Nephron progenitor cell (in vitro differentiated cells): ENCODE measurements at regions not wholly inside any gene's neighbourhood (a gene's known extent, or its start where the extent isn't known, plus 50 kb on each side); places are given as distances from the start of the nearest gene placed in this dataset.

ENCODE experiments used
- DNase-seq: peaks from one replicate; pipeline ENCODE4 v3.0.0; 2021
- H3K27ac Mint-ChIP-seq: 2 replicates; pipeline ENCODE4 v1.8.0; 2021; ENCODE audit warnings: mild to moderate bottlenecking, moderate library complexity, mixed read lengths
- H3K27me3 Mint-ChIP-seq: 2 replicates; pipeline ENCODE4 v1.8.0; 2021; ENCODE audit warnings: mild to moderate bottlenecking, low read depth, mixed read lengths; ENCODE audit not compliant: poor library complexity
- H3K36me3 Mint-ChIP-seq: 2 replicates; pipeline ENCODE4 v1.8.0; 2021; ENCODE audit warnings: low read depth, mixed read lengths
- H3K4me1 Mint-ChIP-seq: 2 replicates; pipeline ENCODE4 v1.8.0; 2021; ENCODE audit warnings: mixed read lengths
- H3K4me3 Mint-ChIP-seq: 2 replicates; pipeline ENCODE4 v1.8.0; 2021; ENCODE audit warnings: mild to moderate bottlenecking, moderate library complexity, mixed read lengths
- H3K9me3 Mint-ChIP-seq: 2 replicates; pipeline ENCODE4 v1.8.0; 2021; ENCODE audit warnings: mild to moderate bottlenecking, moderate library complexity, mixed read lengths
- TF ChIP-seq, protein P1 (sequence below): fragments of 200-600 bp; sonication (generic); IDR thresholded peaks from 2 replicates; pipeline ENCODE4 v1.5.0; 2021; ENCODE audit warnings: antibody characterized with exemption

DNA sequence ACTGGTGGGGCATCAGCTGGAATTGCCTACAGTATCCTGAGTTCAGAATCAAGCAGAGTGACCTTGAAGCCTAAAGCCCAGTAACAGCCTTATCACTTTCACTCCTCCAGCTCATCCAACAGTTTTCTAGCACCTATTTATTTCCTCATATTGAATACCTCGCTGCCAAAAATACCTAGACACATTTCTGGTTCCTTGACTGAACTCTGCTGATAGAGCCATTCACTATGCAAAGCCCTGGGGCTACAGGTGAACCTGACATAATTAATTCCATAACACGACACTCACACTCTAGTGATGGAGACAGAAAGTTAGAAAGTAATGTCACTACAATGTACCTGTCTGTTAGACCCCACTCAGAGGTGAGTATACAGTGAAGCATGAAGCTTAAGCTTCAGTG lies 149.0 kb upstream of the STX18 start:
- Mint-ChIP-seq H3K27me3 (peaks cover 12% of the 10 kb centered on the region), H3K36me3 (peaks cover 21% of the 10 kb centered on the region), H3K4me1 (peaks cover 46% of the 10 kb centered on the region), H3K9me3 (peaks cover 4% of the 10 kb centered on the region), H3K27ac (no peak overlapping the region), H3K4me3 (no peak overlapping the region)
- TF ChIP-seq, protein P1, sequence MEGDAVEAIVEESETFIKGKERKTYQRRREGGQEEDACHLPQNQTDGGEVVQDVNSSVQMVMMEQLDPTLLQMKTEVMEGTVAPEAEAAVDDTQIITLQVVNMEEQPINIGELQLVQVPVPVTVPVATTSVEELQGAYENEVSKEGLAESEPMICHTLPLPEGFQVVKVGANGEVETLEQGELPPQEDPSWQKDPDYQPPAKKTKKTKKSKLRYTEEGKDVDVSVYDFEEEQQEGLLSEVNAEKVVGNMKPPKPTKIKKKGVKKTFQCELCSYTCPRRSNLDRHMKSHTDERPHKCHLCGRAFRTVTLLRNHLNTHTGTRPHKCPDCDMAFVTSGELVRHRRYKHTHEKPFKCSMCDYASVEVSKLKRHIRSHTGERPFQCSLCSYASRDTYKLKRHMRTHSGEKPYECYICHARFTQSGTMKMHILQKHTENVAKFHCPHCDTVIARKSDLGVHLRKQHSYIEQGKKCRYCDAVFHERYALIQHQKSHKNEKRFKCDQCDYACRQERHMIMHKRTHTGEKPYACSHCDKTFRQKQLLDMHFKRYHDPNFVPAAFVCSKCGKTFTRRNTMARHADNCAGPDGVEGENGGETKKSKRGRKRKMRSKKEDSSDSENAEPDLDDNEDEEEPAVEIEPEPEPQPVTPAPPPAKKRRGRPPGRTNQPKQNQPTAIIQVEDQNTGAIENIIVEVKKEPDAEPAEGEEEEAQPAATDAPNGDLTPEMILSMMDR = no peak
- no peak for DNase-seq

DNA sequence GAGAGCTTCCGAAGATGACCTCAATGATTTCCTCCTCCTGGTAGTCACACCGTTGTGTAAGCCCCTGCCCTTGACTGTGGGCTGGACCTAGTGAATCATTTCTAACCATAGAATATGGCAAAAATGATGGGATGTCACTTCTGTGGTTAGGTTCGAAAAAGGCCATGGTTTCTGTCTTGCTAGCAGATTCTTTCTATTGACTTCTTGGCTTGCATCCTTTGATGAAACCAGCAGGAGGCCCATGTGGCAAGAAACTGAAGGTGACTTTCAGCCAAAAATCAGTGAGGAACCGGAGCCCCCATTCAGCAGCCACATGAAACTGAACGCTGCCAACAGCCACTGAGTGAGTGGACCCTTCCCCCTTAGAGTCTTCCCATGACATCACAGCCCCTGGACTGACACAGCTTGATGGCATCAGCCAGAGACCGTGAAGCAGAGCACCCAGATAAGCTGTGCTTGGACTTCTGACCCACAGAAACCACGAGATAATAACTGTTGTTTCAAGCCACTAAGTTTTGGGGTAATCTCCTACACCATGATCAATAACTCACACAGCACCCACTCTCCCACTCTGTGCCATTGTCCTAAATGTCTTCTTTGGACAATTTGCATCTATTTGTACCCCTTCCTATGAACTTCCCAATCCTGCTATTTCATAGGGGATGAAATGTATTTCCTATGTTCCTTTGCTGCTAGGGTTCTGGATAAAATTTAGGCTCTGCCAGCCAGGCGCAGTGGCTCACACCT lies 148.0 kb upstream of the STX18 start:
- no peak overlapping the region for H3K4me3 Mint-ChIP-seq
- H3K36me3 Mint-ChIP-seq = peaks cover 21% of the 10 kb centered on the region
- no peak for DNase-seq
- TF ChIP-seq, protein P1 = no peak
- H3K4me1 Mint-ChIP-seq = peaks cover 49% of the 10 kb centered on the region
- peaks cover 4% of the 10 kb centered on the region for H3K9me3 Mint-ChIP-seq
- peaks cover 14% of the 10 kb centered on the region for H3K27me3 Mint-ChIP-seq
- H3K27ac Mint-ChIP-seq = no peak overlapping the region

DNA sequence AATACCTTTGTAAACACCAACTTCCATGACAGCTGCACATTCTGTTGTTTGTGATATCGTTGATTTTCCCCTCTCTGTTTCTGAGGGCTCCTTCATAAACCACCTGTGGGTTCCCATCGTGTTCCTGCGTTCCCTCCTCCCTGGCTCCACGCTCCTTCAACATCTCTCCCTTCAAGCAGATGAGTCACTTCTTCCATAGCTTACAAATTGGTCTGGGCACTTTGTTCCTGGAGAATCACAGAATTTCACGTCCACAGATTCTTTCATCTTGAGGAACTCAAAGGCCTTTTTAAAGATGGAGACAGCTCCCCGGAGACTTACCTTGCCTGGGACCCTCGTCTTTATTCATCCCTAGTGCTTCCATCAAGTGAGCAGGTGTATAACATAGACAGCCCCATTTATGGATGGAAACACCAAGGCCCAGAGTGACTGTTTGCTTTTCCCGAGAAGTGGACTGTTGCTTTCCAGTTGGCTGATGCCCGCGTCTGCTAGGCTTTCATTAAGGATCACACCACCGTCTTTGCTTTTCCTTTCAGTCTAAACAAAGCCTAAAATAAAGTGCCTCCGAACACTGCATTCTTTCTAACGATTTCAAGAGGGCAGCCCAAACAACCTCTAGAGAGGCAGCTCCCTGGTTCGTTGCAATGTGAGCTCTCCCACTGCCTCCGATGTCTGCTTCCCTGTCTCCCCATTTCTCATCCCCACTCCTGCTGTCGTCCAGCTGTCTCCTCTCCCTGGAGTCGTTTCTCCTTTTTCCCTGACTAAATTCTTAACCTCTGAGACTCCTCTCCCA lies 146.3 kb upstream of the STX18 start:
- peaks cover 32% of the 10 kb centered on the region for H3K4me1 Mint-ChIP-seq
- TF ChIP-seq, protein P1 = no peak
- H3K9me3 Mint-ChIP-seq = peaks cover 4% of the 10 kb centered on the region
- peak overlapping the region; percentile 30 for H3K27ac Mint-ChIP-seq
- H3K36me3 Mint-ChIP-seq = peaks cover 25% of the 10 kb centered on the region
- H3K4me3 Mint-ChIP-seq = no peak overlapping the region
- H3K27me3 Mint-ChIP-seq = peaks cover 8% of the 10 kb centered on the region
- DNase-seq = no peak

DNA sequence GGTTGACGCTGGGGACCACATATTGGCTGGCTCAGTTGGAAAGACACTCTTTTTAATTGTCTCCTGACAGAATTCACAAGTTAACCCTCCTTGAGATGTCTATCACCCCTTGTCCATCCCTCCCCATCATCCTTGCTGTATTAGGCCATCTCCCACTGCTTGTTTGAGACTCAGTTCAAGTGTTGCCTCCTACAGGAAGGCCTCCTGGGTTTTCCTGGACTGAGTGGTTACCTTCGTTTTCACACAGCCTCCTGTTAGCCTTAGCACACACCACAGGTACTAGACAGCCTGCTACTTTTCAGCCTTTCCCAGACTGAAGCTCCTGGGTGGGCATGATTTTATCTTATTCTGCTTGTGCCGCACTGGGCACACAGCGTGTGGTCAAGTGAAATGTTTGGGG lies 145.3 kb upstream of the STX18 start:
- Mint-ChIP-seq H3K27me3 (peaks cover 7% of the 10 kb centered on the region), H3K9me3 (peaks cover 4% of the 10 kb centered on the region), H3K27ac (no peak overlapping the region), H3K36me3 (peaks cover 25% of the 10 kb centered on the region), H3K4me3 (no peak overlapping the region), H3K4me1 (peaks cover 29% of the 10 kb centered on the region)
- TF ChIP-seq, protein P1 = no peak
- no peak for DNase-seq

DNA sequence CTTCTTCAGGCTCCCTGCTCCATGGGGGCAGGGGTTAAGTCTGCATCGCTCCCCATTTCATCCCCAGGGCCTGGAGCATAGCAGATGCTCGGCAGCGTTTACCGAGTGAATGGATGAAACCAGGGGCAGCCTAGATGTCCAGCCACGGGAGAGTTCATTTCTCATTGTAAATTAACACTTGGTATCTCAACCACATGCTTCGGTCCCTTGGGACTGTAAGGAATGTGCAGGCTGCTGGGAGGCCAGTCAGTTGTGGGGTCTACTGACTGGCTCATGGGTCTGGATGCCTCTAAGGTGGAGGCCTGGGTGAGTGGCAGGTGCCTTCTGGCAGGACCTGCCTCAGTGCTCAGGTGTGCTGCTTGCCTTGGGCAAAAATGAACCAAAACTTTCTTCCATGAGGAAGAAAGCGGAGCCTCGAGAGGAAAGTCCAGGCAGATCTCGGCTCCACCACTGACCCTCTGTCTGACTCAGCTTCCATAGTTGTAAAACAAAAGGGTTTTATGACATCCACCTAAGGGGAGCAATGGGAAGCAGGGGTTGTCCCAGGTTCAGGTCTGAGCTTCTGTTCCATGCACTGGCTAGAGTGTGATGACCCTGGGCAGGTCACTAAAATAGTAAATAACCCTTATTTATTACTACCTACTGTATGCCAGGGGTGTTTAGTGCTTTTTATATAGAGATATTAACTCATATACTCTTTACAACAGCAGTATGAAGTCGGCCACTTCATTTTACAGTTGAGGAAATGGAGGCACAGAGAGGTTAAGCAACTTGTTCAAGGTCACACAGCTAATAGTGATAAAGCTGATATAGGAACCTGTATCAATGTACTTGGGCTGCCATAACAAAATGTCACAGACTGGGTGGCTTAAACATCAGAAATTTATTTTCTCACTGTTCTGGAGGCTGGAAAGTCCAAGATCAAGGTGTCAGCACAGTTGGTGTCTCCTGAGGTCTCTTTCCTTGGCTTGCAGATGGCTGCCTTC lies 144.3 kb upstream of the STX18 start:
- peaks cover 18% of the 10 kb centered on the region for H3K36me3 Mint-ChIP-seq
- DNase-seq = peak; percentile 41
- TF ChIP-seq, protein P1 = no peak
- H3K27me3 Mint-ChIP-seq = peaks cover 12% of the 10 kb centered on the region
- peaks cover 4% of the 10 kb centered on the region for H3K9me3 Mint-ChIP-seq
- H3K4me1 Mint-ChIP-seq = peaks cover 29% of the 10 kb centered on the region
- H3K4me3 Mint-ChIP-seq = no peak overlapping the region
- H3K27ac Mint-ChIP-seq = peak overlapping the region; percentile 50
